ENCODE measurements at regions not wholly inside any gene's neighbourhood (a gene's known extent, or its start where the extent isn't known, plus 50 kb on each side); places are given as distances from the start of the nearest gene placed in this dataset.
"Not testable (repeated sequence)": the region's sequence is repeated elsewhere in the genome, so short reads cannot be mapped to it uniquely, and the experiment has no call there.

- no peak for TF ChIP-seq ELK1 (IDR thresholded peaks at IDR 0.05; ENCODE audit: low read depth, low read length)
Measured at GRCh38 chr4:82090717-82091116, 283.1 kb downstream of the HNRNPD start (continued).

GRCh38 chr4:82084747-82085146 is 289.0 kb downstream of the HNRNPD start:
- ChIA-PET RAD21 (ENCODE audit: unreplicated experiment) (no interaction called here), CTCF (no interaction called here), SMC1A (ENCODE audit: uncharacterized antibody, unreplicated experiment) (no interaction called here), POLR2A (no interaction called here)
- FAIRE-seq (no peak), ATAC-seq (no peak), DNase-seq (ENCODE audit: low read depth, low spot score) (no peak)
- intact Hi-C loops (cut with micrococcal nuclease; ENCODE audit: unreplicated experiment) (no loop called here), in situ Hi-C loops (cut with MboI) (no loop called here)
- Histone ChIP-seq H3K4me2 (ENCODE audit: control insufficient read depth, insufficient read depth) (no peak overlapping the region), H3K36me3 (ENCODE audit: control insufficient read depth in 2 of 2, insufficient read depth in 2 of 2, low read length in 1 of 2) (no peaks in the 10 kb centered on the region), H3K4me3 (no peak overlapping the region), H3K27me3 (replicated peaks in 1 of 2; ENCODE audit: control insufficient read depth in 2 of 2, insufficient read depth in 2 of 2, low read length in 1 of 2) (no peaks in the 10 kb centered on the region), H4K20me1 (ENCODE audit: control insufficient read depth, insufficient read depth) (no peaks in the 10 kb centered on the region), H3K4me1 (ENCODE audit: control insufficient read depth, insufficient read depth, low read length) (no peaks in the 10 kb centered on the region), H3K79me2 (ENCODE audit: control insufficient read depth, insufficient read depth, low read length) (no peaks in the 10 kb centered on the region), H3K9ac (ENCODE audit: control insufficient read depth, insufficient read depth, low read length) (no peak overlapping the region), H3K27ac (ENCODE audit: control insufficient read depth, insufficient read depth) (no peak overlapping the region), H3K9me3 (replicated peaks; ENCODE audit: control insufficient read depth, insufficient read depth, low read length) (no peaks in the 10 kb centered on the region), H2AFZ (ENCODE audit: control insufficient read depth, low read depth, low read length) (no peak overlapping the region)
- TF ChIP-seq POLR2AphosphoS2 (IDR thresholded peaks at IDR 0.05; ENCODE audit: low read depth, low read length) (no peak), SMARCA5 (IDR thresholded peaks at IDR 0.05) (no peak), EZH2 (IDR thresholded peaks at IDR 0.05; ENCODE audit: borderline replicate concordance, control insufficient read depth, low read depth, low read length) (no peak), GABPA (IDR thresholded peaks at IDR 0.05; ENCODE audit: low read depth) (no peak), ZBTB40 (IDR thresholded peaks at IDR 0.05; ENCODE audit: borderline replicate concordance) (no peak)
- BruUV-seq (replicated peaks), result no TSS peak
- 18% methylated on average over 1 of the region's 1 CpG for WGBS (ENCODE audit: insufficient coverage, insufficient replicate concordance, low lambda C conversion rate, missing lambda C conversion rate)

- H3K4me1 ChIP-seq (ENCODE audit: control insufficient read depth, insufficient read depth, low read length); in situ Hi-C loops (cut with MboI); intact Hi-C loops (cut with micrococcal nuclease; ENCODE audit: unreplicated experiment); H3K9ac ChIP-seq (ENCODE audit: control insufficient read depth, insufficient read depth, low read length); SMC1A ChIA-PET (ENCODE audit: uncharacterized antibody, unreplicated experiment); BruUV-seq (replicated peaks); H4K20me1 ChIP-seq (ENCODE audit: control insufficient read depth, insufficient read depth); H3K9me3 ChIP-seq (replicated peaks; ENCODE audit: control insufficient read depth, insufficient read depth, low read length); H3K4me3 ChIP-seq; H3K79me2 ChIP-seq (ENCODE audit: control insufficient read depth, insufficient read depth, low read length); H2AFZ ChIP-seq (ENCODE audit: control insufficient read depth, low read depth, low read length); CTCF ChIA-PET; H3K27ac ChIP-seq (ENCODE audit: control insufficient read depth, insufficient read depth); RAD21 ChIA-PET (ENCODE audit: unreplicated experiment); H3K36me3 ChIP-seq (ENCODE audit: control insufficient read depth in 2 of 2, insufficient read depth in 2 of 2, low read length in 1 of 2); DNase-seq (ENCODE audit: low read depth, low spot score); FAIRE-seq; POLR2A ChIA-PET; H3K27me3 ChIP-seq (replicated peaks in 1 of 2; ENCODE audit: control insufficient read depth in 2 of 2, insufficient read depth in 2 of 2, low read length in 1 of 2); ATAC-seq; H3K4me2 ChIP-seq (ENCODE audit: control insufficient read depth, insufficient read depth): not testable (repeated sequence)
- 60% methylated on average over 18 of the region's 31 CpGs for WGBS (ENCODE audit: insufficient coverage, insufficient replicate concordance, low lambda C conversion rate, missing lambda C conversion rate)
Measured at GRCh38 chr4:82077471-82077995, 296.3 kb downstream of the HNRNPD start.

All from GM12878 (cell line).